Ureter (tissue), 1 donor: ENCODE measurements at regions not wholly inside any gene's neighbourhood (a gene's known extent, or its start where the extent isn't known, plus 50 kb on each side); places are given as distances from the start of the nearest gene placed in this dataset.
"Not testable (repeated sequence)": the region's sequence is repeated elsewhere in the genome, so short reads cannot be mapped to it uniquely, and the experiment has no call there.

ENCODE experiments used
- DNase-seq: peaks from one replicate; pipeline ENCODE4 v3.0.0-alpha.2; 2020; ENCODE audit warnings: low spot score
- donor health status: DM: yes; HTN: yes; CAD: no.

DNA sequence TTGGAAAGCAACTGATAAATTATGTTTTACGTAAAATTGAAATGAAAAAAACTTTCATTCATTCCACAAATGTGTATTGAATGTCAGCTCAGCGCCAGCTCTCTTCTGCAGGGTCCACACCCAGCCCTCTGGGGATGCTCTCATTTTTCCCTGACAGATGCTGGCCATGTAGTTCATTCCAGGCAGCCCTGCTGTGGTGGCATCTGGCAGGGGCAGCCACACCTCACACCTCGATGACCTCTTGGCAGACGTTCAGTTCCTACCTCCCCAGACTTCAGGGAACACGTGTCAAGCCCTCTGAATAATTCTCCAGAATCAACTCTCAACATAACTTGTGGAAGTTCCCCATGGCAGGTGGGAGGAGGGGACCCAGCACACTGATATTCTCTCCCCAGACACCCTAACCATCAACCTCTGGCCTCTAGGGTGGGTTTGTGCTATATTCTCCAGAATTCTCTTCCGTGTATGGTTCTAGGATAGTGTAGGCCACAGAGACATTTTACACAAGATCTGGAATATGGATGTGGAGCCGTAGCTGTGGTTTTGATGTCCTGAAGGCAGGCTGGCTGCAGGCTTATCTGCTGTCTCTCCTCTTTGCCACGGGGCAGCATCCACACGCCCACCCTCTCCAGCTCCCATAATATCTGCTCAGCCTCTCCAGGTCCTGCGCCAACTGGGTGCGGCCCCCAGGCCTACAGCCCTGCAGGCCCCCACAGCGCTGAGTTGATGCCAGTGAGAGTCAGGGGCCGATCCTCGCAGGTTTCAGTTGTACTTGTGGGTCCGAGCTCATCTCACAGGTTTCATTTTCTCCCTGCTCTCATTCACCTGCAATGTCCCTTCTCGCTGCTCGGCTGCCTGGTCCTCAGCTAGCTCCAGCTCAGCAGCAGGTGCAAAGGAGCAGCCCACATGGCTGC, 175.8 kb upstream of the ARID1B start:
- DNase-seq = no peak

DNA sequence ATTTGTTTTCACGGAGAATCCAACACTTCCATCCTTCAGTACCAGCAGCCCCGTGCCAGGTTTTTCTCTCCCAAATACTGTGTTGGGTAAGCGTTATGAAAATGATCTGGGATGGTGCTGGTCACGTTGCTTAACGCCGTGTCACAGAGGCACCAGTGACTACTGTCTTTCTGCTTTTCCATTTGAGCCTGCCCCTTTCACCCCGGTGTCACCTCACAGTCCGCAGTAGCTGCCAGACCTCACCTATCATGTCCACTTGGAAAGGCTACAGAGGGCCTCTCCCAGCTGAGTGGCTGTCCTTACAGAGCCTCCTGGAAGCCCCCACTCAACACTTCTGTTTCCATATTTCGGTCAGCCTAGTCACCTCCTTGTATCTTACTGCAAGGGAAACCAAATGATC, 176.5 kb upstream of the ARID1B start:
- no peak for DNase-seq

DNA sequence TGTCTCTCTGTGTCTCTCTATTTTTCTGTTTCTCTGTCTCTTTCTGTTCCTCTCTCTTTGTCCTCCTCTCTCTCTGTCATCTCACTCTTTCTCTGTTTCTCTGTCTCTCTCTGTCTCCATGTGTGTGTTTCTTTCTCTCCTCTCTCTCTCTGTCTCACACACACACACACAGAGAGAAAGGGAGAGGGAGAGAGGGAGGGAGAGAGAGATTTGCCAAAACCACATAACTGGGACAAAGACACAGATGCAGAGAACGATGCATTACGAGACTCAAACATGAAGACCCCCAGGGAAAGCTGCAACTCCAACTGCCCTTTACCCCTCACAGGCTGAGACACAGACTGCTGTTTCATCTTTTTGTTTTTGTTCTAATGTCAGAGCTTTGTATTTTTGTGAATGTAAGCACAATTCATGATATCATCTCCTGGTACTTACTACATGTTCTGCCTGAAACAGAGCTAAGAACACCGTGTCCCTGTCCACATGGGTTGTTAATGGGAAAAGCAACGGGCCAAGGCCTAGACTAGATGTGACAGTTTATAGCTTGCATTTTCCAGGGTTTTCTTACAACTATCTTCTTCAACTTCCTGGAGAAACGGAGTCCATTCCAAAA, 177.1 kb upstream of the ARID1B start:
- no peak for DNase-seq

DNA sequence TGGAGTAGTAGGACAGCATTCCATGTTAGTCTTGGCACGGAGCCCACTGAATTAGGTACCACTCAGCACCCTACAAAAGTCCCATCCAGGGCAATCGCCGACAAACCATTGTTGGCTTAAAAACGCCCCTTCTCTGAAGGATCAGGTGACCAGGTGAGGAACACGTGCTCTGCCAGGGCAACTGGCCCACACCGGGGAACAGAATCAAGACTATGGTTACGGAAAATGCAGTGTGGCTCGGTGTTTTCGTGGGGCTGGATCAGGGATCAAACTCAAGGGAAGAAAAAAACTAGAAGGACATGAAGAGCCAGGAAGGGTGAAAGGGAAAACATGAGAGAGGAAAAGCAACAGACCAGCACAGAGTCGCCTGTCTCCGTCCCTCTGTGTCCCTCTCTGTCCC, 177.8 kb upstream of the ARID1B start:
- no peak for DNase-seq

DNA sequence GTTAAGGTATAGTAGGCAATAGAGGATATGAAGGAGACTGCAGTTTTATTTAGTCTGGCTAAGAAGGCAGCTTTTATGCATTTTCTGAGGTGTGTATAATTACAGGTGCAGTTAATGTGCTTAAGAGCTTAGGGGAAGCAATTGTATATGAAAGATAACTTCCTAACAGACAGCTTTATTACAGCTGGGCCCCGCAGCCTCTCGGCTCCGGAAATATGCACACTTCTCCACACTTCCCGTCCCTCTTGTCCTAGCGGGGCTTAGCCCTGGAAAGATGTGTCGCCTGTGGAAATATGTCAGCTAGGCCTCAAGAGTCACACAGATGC, 178.4 kb upstream of the ARID1B start:
- DNase-seq = no peak

DNA sequence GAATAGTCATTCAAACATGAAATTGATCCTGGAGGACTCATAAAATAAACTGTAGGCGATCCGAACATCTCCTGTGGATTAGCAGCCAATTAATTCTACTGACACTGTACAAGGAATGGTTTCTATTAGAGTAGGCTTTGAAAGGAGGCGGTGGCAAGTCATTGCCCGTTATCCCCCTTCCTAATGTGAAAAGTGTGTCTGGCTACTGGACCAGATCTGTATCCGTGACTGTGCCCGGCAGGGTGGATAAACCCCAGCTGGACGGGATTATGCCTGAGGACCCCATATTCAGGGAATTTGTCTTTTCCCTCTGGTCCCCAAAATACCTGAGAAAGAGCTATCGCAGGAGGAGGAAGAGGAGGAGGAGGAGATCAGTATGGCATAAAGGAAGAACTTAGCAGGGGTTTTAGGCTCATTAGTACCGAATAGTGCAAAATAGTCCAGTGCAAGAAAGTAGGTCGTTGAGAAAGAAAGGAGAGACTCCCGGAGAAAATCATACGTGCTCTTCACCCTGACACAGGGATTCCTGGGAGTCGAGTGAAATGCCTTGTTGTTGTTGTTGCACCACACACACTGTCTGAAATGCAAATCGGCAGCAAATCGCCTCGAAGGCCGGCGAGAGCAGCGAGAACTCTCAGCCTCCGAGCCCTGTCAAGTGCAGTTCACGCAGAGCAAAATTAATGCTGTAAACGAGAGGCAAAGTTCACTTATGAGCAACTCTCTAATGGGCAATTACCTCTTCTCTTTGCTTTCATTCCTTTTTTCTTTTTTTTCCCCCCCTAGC, 178.9 kb upstream of the ARID1B start:
- DNase-seq = no peak

DNA sequence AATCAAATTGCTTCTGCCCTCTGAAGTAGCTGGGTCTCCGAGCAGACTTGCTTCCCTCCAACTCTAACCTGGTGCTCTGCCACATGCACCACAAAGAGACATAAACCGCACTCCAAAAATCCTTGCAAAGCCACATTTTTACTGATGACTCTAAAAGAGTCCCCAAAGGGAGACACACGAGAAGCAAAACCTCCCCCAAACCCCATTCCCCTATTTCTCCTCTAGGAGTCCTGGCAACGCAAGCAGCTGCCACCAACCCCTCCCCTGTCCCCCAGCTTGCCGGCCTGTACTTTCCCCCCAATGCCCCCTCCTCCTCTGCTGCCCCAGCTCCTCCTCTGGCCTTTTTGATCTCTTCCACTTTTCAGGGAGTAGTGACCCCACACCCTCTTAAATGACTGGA, 180.1 kb upstream of the ARID1B start:
- DNase-seq = no peak

DNA sequence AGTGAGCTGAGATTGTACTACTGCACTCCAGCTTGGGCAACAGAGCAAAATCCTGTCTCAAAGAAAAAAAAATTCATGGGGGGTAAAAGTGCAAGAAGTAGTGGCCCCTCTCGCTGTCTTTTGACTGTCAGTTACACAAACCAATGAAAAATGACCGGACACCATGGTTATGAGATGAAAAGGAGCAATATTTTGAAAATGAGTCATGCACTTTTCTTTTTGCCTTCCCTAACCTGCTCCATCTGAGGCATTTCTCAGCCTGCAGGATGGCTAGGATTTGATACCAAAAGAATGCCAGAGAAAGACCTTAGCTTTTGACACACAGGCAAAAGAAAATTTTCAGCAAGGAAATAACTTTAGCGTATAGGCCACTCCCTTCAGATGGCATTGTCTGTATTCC, 181.7 kb upstream of the ARID1B start:
- no peak for DNase-seq

DNA sequence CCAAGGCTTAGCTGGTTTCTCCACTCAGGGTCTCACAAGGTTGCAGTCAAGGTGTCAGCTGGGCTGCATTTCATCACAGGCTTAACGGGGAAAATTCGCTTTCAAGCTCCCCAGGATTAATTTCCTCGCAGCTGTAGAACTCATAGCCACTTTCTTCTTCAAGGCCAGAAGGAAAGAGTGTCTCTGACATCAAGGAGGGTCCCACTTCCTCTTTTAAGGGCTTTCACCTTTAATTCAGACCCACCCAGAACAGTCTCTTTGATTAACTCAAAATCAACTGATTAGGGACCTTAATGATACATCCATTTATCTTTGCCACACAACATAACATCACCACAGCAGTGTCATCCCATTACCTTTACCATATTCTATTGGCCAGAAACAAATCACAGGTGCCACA, 183.3 kb upstream of the ARID1B start:
- DNase-seq = no peak

DNA sequence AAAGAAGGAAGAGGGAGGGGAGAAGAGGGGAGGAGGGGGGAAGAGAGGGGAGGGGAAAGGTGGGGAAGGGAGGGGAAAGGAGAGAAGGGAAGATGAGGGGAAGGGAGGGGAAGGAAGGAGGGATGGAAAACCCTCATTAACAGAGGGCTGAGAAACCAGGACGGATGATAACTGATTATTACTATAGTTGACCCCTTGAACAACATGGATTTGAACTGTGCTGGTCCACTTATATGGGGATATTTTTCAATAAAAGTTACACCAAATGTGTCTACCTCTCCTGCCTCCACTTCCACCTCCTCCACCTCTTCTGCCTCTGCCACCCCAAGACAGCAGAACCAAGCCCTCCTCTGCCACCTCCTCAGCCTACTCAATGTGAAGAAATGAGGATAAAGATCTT, 184.1 kb upstream of the ARID1B start:
- DNase-seq = no peak

DNA sequence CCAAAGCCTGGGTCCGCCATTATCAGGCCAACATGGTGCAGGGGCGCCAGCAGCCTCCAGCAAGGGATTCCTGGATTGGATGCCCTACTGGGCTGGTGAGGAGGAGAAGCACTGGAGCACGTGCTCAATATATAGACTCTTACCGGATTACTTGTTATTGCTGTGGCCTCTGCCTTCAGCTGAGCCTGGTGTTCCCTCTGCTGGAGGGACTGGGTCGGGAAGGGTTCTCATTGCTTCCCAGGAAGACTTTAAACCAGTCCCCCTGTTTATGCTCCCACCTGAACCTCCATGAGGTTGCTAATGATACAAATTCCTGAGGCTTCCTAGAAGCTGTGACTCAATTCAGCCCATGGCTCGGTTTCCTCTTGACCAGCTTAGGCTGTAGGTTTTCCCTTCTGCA, 186.7 kb upstream of the ARID1B start:
- DNase-seq = no peak

DNA sequence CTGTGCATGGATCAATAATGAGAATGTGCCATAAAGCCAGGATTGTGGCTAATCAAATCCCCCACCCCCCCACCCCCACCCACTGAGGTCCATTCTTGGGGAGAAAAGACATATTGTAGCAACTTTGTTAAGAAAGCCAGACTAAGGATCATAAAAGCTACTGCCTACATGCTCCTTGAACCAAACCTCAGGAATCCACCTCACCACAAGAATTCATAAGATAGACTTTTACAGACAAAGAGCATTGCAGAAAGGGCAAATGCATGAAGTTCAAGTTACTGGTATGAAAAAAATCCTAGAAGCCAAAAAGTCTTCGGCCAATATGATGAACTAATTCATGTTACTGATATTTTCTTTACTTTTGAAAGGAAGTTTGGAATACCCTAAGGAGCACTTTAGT, 187.9 kb upstream of the ARID1B start:
- DNase-seq = no peak

DNA sequence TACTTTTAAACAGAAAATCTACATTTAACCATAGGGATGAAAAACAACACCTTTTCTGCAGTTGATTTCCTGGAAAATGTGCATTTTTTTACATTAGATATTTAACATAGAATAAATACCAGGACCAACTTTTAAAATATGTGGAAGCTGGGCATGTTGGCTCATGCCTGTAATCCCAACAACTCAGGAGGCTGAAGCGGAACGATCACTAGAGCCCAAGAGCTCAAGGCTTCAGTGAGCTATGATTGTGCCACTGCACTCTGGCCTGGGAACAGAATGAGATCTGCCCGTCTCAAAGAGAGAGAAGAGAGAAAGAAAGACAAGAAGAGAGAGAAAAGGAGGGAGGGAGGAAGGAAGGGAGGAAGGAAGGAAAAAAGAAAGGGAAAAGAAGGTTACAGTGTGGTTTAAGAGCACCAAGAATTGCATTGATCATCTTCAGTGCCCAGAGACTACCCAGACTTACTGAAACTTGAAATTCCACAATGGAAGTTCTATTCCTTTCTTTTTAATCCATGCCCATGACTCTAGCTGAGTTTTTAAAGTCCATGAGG, 189.4 kb upstream of the ARID1B start:
- no peak for DNase-seq

DNA sequence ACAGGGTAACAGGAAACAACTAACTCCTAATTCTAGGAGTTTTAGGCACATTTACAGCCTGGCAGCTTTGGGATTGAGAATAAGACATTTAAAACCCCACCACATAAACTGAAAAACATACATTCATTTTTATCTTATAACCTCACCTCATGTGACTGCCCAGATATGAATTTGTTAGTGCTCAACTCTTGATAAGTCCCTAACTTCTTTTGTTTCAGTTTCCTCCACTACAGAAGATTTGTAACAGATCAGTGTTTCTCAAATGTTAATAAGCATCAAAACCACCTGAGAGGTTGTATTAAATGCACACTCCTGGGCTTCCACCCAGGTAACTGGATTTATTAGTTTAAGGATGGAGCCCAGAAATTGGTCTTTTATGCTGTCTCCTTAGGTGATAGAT, 190.1 kb upstream of the ARID1B start:
- DNase-seq = no peak

DNA sequence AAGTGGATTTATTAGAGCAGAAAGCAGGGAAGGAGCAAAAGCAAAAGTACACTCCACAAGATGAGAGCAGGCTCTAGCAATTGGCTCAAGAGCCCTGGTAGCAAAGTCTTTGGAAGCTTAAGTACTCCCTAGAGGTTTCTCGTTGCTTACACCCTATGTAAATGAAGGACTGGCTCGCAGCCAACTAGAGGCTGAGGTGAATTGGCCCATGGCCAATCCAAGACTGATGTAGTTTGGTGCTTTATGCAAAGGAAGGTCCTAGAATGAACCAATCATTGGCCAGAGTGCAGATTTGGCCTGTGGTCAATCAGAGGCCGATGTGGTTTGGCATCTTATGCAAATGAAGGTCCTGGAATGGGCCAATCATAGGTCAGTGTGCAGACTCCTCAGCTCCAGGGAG, 191.3 kb upstream of the ARID1B start:
- DNase-seq = no peak

DNA sequence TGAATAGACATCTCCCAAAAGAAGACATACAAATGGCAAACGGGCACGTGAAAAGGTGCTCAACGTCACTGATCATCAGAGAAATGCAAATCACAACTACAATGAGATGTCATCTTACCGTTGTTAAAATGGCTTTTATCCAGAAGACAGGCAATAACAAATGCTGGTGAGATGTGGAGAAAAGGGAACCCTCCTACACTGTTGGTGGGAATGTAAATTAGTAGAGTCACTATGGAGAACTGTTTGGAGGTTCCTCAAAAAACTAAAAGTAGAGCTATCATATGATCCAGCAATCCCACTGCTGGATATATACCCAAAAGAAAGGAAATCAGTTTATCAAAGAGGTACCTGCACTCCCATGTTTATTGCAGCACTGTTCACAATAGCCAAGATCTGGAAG, 193.1 kb upstream of the ARID1B start:
- not testable (repeated sequence) for DNase-seq

DNA sequence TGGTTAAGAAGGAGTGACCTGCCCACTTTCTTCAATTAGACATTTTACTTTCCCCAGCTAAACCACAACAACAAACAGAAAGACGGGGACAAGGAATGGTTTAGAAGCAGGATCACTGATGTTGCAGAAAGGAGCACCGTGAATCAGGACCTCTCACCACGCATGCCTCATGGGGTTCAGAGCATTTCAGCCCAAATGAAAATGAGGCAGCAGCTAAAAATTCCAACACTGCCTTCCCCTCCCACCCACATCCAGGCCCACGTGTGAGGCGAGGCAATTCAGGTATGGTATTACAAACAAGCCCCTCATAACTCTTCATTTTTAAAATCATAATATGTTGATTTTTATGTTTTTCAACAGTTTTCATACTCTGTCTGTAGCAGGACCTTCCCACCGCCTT, 194.1 kb upstream of the ARID1B start:
- DNase-seq = no peak

DNA sequence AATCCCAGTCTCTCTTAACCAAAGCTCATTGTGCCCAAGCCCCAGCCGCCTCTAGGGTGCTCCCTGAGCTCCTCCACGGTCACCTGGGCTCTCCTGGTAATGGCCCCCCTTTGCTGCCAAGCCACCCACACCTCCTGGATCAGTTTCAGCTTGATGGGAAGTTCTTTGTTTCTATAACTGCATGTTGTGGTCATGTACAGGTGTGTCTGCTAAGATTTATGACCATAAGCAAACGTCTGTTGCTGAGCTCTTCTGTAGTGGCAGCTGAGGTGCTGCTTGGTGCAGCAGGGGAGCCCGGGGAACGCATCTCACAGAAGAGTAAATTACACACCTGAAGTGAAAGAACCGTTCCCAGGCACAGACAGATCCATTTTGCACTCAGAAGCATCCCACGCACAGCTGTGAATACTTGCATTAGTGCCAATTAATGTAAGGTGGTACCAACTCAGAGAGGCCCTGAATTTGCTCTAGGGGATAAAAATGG, 194.6 kb upstream of the ARID1B start:
- DNase-seq = no peak

DNA sequence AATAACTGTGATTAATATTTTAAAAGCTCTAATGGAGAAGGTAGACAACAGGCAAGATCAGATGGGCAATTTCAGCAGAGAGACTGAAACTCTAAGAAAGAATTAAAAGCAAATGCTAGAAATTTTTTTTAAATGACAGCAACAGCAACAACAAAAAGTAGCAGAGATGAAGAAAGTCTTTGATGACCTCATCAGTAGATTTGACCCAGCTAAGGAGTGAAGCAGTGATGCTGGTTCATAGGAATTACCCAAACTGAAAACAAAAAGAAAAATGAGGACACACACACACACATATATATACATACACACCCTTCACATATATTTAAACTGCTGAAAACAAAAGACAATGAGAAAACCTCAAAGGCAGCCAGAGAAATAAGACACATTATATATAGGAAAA, 197.6 kb upstream of the ARID1B start:
- DNase-seq = no peak

DNA sequence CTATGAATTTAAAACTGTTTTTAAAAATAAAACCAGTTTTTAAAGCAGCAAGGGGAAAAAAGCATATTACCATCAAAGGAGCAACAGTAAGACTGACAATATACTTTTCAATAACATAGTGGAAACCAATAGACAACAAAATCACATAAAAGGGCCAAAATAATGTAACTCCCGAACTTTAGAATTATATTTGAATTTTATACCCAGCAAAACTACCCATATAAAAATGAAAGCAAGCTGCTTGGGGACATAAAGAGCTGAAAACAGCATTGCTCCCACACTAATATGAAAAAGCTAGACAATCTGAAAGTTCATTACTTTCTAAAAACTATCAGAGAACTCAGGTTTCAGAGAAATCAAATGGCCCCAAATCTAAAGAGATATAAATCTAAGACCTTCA, 199.4 kb upstream of the ARID1B start:
- DNase-seq = no peak

DNA sequence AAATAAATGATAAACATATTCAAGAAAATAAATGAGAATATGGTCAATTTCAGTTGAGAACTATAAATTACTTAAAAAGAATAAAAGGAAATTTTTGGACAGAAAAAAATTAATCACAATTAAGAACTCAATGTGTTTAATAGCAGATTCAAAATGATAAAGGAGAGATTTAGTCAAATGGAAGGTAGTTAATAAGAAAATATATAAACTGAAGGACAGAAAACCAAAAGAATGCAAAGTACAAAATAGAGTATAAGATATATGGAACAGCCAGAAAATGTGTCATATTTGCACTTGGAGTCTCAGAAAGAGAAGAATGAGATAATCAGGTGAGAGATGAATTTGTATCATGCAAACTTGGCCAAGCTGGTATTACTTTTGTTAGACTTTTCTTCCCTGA, 201.8 kb upstream of the ARID1B start:
- DNase-seq = no peak

DNA sequence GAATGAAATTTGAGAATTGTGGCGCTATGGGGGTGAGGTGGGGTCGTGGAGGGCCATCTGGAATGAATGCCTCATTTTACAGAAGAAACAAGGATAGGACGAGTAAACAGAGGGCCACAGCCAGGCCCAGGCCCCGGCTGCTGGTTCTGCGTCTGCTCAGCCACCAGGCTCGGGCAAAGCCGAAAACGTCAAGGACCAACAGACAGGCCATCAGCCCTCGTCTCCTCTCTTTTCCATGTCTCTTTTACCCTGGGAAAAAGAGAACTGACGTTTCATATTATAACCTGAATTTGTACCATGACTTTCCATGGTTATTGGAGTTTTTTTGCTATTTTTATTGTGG, 212.4 kb upstream of the ARID1B start:
- no peak for DNase-seq
